HFFc6 (cell line): ENCODE measurements at regions not wholly inside any gene's neighbourhood (a gene's known extent, or its start where the extent isn't known, plus 50 kb on each side); places are given as distances from the start of the nearest gene placed in this dataset.

Experiments
- DNase-seq: peaks from one replicate; pipeline ENCODE4 v3.0.0-alpha.2; 2018
- H3K27ac Mint-ChIP-seq: 2 replicates; pipeline ENCODE4 v1.8.0; 2020; ENCODE audit warnings: mild to moderate bottlenecking, mixed read lengths
- H3K27me3 Mint-ChIP-seq: 2 replicates; pipeline ENCODE4 v1.8.0; 2021; ENCODE audit warnings: mild to moderate bottlenecking, moderate library complexity, mixed read lengths; ENCODE audit not compliant: insufficient read depth
- H3K36me3 Mint-ChIP-seq: 2 replicates; pipeline ENCODE4 v1.8.0; 2021; ENCODE audit warnings: low read depth, mixed read lengths
- H3K4me1 Mint-ChIP-seq: 2 replicates; pipeline ENCODE4 v1.8.0; 2020; ENCODE audit warnings: low read depth, mixed read lengths
- H3K4me3 Mint-ChIP-seq: 2 replicates; pipeline ENCODE4 v1.8.0; 2020; ENCODE audit warnings: mild to moderate bottlenecking, moderate library complexity, mixed read lengths
- H3K9me3 Mint-ChIP-seq: 2 replicates; pipeline ENCODE4 v1.8.0; 2020; ENCODE audit warnings: mild to moderate bottlenecking, mixed read lengths
- TF ChIP-seq, protein P1 (sequence below): fragments of 200-600 bp; sonication (generic); IDR thresholded peaks from 2 replicates; pipeline ENCODE4 v1.5.0; 2021; ENCODE audit warnings: antibody characterized with exemption, mild to moderate bottlenecking

DNA sequence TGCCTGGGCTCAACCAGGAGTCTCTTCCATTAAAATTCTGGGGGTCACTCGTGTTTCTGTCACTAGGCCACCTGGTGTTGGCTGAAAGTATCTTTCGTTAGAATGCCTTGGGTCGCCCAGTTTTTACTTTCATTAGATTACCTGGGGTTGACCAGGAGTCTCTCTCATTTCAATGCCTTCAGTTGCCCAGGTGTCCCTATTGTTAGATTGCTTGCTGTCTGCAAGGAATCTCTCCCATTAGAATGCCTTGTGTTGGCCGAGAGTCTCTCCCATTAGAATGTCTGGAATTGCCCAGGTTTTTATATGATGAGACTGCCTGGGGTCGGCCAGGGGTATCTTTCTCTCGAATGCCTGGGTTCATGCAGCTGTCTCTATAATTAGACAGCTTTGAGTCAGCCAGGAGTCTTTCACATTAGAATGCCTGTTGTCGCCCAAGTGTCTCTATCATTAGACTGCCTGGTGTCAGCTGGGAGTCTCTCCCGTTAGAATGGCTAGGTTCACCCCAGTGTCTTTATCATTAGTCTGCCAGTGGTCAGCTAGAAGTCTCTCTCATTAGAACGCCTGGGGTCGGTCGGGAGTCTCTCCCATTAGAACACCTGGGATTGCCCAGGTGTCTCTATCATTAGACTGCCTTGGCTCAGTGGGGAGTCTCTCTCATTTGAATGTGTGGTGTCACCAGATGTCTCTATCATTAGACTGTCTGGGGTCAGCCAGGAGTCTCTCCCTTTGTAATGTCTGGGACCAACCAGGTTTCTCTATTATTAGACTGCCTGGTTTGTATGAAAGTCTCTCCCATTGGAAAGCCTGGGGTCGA, 1446.8 kb downstream of the UQCRFS1 start:
- Mint-ChIP-seq H3K36me3 (peaks cover 23% of the 10 kb centered on the region; the same call in 1 of the 2 replicates), H3K9me3 (peaks cover 60% of the 10 kb centered on the region), H3K27me3 (no peaks in the 10 kb centered on the region), H3K4me1 (no peaks in the 10 kb centered on the region), H3K27ac (no peak overlapping the region), H3K4me3 (no peak overlapping the region)
- no peak for DNase-seq
- TF ChIP-seq, protein P1, sequence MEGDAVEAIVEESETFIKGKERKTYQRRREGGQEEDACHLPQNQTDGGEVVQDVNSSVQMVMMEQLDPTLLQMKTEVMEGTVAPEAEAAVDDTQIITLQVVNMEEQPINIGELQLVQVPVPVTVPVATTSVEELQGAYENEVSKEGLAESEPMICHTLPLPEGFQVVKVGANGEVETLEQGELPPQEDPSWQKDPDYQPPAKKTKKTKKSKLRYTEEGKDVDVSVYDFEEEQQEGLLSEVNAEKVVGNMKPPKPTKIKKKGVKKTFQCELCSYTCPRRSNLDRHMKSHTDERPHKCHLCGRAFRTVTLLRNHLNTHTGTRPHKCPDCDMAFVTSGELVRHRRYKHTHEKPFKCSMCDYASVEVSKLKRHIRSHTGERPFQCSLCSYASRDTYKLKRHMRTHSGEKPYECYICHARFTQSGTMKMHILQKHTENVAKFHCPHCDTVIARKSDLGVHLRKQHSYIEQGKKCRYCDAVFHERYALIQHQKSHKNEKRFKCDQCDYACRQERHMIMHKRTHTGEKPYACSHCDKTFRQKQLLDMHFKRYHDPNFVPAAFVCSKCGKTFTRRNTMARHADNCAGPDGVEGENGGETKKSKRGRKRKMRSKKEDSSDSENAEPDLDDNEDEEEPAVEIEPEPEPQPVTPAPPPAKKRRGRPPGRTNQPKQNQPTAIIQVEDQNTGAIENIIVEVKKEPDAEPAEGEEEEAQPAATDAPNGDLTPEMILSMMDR, result no peak

DNA sequence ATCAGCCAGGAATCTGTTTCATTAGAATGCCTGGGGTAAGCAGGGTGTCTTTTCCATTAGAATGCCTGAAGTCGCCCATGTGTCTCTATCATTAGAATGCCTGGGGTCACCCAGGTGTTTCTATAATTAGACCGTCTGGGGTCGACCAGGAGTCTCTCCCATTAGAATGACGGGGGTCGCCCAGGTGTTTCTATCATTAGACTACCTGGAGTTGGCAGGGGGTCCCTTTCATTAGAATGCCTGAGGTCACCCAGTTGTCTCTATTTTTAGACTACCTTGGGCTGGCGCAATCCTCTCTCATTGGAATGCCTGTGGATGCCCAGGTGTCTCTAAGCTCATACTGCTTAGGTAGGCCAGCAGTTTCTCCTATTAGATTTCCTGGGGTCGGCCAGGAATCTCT, 1447.6 kb downstream of the UQCRFS1 start:
- no peak overlapping the region for H3K4me3 Mint-ChIP-seq
- H3K36me3 Mint-ChIP-seq, result peaks cover 17% of the 10 kb centered on the region; the same call in 1 of the 2 replicates
- no peaks in the 10 kb centered on the region for H3K4me1 Mint-ChIP-seq
- H3K27ac Mint-ChIP-seq, result no peak overlapping the region
- H3K9me3 Mint-ChIP-seq, result peaks cover 59% of the 10 kb centered on the region
- TF ChIP-seq, protein P1, result no peak
- no peaks in the 10 kb centered on the region; the same call in 1 of the 2 replicates for H3K27me3 Mint-ChIP-seq
- DNase-seq, result no peak

DNA sequence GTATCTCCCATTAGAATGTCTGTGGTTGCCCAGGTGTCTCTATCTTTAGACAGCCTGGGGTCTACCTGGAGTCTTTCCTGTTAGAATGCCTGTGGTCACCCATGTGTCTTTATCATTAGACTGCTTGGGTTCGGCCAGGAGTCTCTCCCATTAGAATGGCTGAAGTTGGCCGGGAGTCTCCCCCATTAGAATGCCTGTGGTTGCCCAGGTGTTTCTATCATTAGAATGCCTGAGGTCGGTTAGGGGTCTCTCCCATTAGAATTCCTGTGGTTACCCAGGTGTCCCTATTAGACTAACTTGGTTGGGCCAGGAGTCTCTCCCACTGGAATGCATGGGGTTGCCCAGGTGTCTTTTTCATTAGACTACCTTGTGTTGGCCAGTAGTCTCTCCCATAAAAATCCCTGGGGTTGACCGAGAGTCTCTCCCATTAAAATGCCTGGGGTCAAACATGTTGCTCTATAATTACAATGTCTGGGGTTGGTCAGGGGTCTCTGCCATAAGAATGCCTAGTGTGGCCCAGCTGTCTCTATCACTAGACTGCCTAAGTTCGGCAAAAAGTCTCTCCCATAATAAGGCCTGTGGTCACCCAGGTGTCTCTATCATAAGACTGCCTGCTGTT, 1448.7 kb downstream of the UQCRFS1 start:
- Mint-ChIP-seq H3K27ac (no peak overlapping the region), H3K4me3 (no peak overlapping the region), H3K9me3 (peaks cover 52% of the 10 kb centered on the region), H3K4me1 (no peaks in the 10 kb centered on the region), H3K36me3 (peaks cover 6% of the 10 kb centered on the region), H3K27me3 (no peaks in the 10 kb centered on the region; the same call in 1 of the 2 replicates)
- no peak for DNase-seq
- TF ChIP-seq, protein P1, result no peak

DNA sequence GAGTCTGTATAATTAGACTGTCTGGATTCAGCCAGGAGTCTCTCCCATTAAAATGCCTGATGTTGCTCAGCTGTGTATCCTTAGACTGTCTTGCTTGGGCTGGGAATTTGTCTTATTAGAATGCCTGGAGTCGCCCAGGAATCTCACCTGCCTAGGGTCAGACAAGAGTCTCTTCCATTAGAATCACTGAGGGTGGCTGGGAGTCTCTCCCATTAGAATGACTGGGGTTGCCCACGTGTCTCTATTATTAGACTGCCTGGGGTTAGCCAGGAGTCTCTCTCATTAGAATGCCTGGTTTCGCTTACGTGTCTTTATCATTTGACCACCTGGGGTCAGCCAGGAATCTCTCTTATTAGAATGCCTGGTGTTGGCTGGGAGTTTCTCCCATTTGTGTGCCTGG, 1450.0 kb downstream of the UQCRFS1 start:
- Mint-ChIP-seq H3K27me3 (no peaks in the 10 kb centered on the region; the same call in 1 of the 2 replicates), H3K36me3 (peaks cover 5% of the 10 kb centered on the region), H3K9me3 (peaks cover 49% of the 10 kb centered on the region), H3K27ac (no peak overlapping the region), H3K4me1 (no peaks in the 10 kb centered on the region), H3K4me3 (no peak overlapping the region)
- TF ChIP-seq, protein P1, result no peak
- no peak for DNase-seq

DNA sequence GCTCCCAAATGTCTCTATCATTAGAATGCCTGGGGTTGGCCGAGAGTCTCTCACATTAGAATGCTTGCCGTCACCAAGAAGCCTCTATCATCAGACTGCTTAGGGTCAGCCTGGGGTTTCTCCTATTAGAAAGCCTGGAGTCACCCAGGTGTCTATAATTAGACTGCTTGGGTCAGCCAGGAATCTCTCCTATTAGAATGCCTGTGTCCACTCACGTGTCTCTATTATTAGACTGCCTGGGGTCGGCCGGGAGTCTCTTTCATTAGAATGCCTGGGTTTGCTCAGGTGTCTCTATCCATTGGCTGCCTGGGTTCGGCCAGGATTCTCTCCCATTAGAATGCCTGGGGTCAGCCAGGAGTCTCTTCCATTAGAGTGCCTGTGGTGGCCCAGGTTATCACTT, 1453.1 kb downstream of the UQCRFS1 start:
- no peak for DNase-seq
- Mint-ChIP-seq H3K36me3 (peaks cover 5% of the 10 kb centered on the region), H3K9me3 (peaks cover 32% of the 10 kb centered on the region), H3K4me3 (no peak overlapping the region), H3K27me3 (no peaks in the 10 kb centered on the region; the same call in 1 of the 2 replicates), H3K27ac (no peak overlapping the region), H3K4me1 (no peaks in the 10 kb centered on the region)
- TF ChIP-seq, protein P1, result no peak
